ENCODE measurements at regions not wholly inside any gene's neighbourhood (a gene's known extent, or its start where the extent isn't known, plus 50 kb on each side); places are given as distances from the start of the nearest gene placed in this dataset.

DNA sequence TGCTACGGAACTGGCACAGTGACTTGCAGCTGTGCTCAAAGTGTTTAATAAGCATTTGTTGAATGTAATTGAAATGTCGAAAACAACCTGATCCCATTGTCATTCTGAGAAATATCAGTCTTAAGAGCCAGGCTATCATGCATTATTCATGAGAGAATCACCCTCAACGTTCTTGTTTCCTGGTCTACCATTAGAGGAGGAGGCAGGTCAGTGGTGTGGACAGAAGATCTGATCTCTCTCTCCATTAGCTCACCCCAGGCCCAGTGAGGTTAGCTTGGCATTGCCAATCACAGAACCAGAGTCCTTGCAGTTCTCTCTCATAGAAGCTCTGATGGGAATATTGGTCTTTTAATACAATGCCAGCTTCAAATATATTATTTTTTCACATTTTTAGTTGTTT, 121.1 kb upstream of the SPON1 start:
- TF ChIP-seq, protein P1, sequence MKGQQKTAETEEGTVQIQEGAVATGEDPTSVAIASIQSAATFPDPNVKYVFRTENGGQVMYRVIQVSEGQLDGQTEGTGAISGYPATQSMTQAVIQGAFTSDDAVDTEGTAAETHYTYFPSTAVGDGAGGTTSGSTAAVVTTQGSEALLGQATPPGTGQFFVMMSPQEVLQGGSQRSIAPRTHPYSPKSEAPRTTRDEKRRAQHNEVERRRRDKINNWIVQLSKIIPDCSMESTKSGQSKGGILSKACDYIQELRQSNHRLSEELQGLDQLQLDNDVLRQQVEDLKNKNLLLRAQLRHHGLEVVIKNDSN (CRISPR knock-in tag; IDR thresholded peaks at IDR 0.05), result no peak
- no peak for TF ChIP-seq ETV6 (CRISPR knock-in tag; IDR thresholded peaks at IDR 0.05)
- TF ChIP-seq, protein P2, sequence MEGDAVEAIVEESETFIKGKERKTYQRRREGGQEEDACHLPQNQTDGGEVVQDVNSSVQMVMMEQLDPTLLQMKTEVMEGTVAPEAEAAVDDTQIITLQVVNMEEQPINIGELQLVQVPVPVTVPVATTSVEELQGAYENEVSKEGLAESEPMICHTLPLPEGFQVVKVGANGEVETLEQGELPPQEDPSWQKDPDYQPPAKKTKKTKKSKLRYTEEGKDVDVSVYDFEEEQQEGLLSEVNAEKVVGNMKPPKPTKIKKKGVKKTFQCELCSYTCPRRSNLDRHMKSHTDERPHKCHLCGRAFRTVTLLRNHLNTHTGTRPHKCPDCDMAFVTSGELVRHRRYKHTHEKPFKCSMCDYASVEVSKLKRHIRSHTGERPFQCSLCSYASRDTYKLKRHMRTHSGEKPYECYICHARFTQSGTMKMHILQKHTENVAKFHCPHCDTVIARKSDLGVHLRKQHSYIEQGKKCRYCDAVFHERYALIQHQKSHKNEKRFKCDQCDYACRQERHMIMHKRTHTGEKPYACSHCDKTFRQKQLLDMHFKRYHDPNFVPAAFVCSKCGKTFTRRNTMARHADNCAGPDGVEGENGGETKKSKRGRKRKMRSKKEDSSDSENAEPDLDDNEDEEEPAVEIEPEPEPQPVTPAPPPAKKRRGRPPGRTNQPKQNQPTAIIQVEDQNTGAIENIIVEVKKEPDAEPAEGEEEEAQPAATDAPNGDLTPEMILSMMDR (IDR thresholded peaks at IDR 0.05), result no peak
